Smooth muscle cell (in vitro differentiated cells): ENCODE measurements at regions not wholly inside any gene's neighbourhood (a gene's known extent, or its start where the extent isn't known, plus 50 kb on each side); places are given as distances from the start of the nearest gene placed in this dataset.

ENCODE experiments used
- DNase-seq: peaks from one replicate; lab custom pipeline; 2025; ENCODE audit not compliant: unreplicated experiment; lab: John Stamatoyannopoulos, UW
- H2AFZ ChIP-seq: fragments of 200-600 bp; sonication (generic); 2 replicates; pipeline ENCODE4 v1.6.0; 2016; ENCODE audit warnings: antibody characterized with exemption, low read depth, mild to moderate bottlenecking
- H3F3A ChIP-seq: fragments of 200-600 bp; sonication (generic); 2 replicates; pipeline ENCODE4 v1.6.0; 2017; ENCODE audit warnings: antibody characterized with exemption, low read depth
- H3K27ac ChIP-seq: fragments of 200-600 bp; sonication (generic); 2 replicates; pipeline ENCODE4 v1.5.1; 2016; ENCODE audit warnings: low read depth, mild to moderate bottlenecking
- H3K27me3 ChIP-seq: fragments of 200-600 bp; sonication (generic); 2 replicates; pipeline ENCODE4 v1.6.1; 2016; ENCODE audit warnings: low read depth, mild to moderate bottlenecking
- H3K36me3 ChIP-seq: fragments of 200-600 bp; sonication (generic); 2 replicates; pipeline ENCODE4 v1.5.1; 2016; ENCODE audit warnings: low read depth
- H3K4me1 ChIP-seq: fragments of 200-600 bp; sonication (generic); 2 replicates; pipeline ENCODE4 v1.5.1; 2016; ENCODE audit warnings: low read depth
- H3K4me2 ChIP-seq: fragments of 200-600 bp; sonication (generic); 2 replicates; pipeline ENCODE4 v1.6.0; 2016; ENCODE audit warnings: mild to moderate bottlenecking
- H3K4me3 ChIP-seq: fragments of 200-600 bp; sonication (generic); 2 replicates; pipeline ENCODE4 v1.5.1; 2016; ENCODE audit warnings: mild to moderate bottlenecking
- H3K79me2 ChIP-seq: fragments of 200-600 bp; sonication (generic); 2 replicates; pipeline ENCODE4 v1.6.0; 2016; ENCODE audit warnings: low read depth, mild to moderate bottlenecking
- H3K9ac ChIP-seq: fragments of 200-600 bp; sonication (generic); 2 replicates; pipeline ENCODE4 v1.6.0; 2016; ENCODE audit warnings: low read depth
- H3K9me3 ChIP-seq: fragments of 200-600 bp; sonication (generic); replicated peaks from 2 replicates; pipeline ENCODE4 v1.5.1; 2016; ENCODE audit warnings: low read depth
- H4K20me1 ChIP-seq: fragments of 200-600 bp; sonication (generic); 2 replicates; pipeline ENCODE4 v1.6.0; 2016; ENCODE audit warnings: low read depth
- CTCF ChIP-seq: fragments of 200-600 bp; sonication (generic); IDR thresholded peaks from 2 replicates; pipeline ENCODE4 v1.5.1; 2017; ENCODE audit warnings: borderline replicate concordance, mild to moderate bottlenecking, antibody characterized with exemption; ENCODE audit not compliant: insufficient read depth, poor library complexity, severe bottlenecking
- WGBS: methylation state at CpG from one replicate; pipeline ENCODE4 v1.1.7; 2016; ENCODE audit warnings: low lambda C conversion rate; 5-methylcytosine and 5-hydroxymethylcytosine counted together

- no peaks in the 10 kb centered on the region for H3K9me3 ChIP-seq
- 98% methylated on average over 2 of the region's 2 CpGs for WGBS
- no peak overlapping the region for H3K4me3 ChIP-seq
- no peaks in the 10 kb centered on the region for H4K20me1 ChIP-seq
- H2AFZ ChIP-seq: no peak overlapping the region
- H3F3A ChIP-seq: no peaks in the 10 kb centered on the region
- no peak for DNase-seq
- no peak overlapping the region for H3K9ac ChIP-seq
- H3K4me1 ChIP-seq: no peaks in the 10 kb centered on the region
- no peak overlapping the region for H3K4me2 ChIP-seq
- H3K36me3 ChIP-seq: no peaks in the 10 kb centered on the region
- H3K79me2 ChIP-seq: no peaks in the 10 kb centered on the region
- no peak overlapping the region for H3K27ac ChIP-seq
- TF ChIP-seq CTCF: no peak
- H3K27me3 ChIP-seq: peaks cover 32% of the 10 kb centered on the region
Measured at GRCh38 chr3:44029100-44029499, 212.6 kb upstream of the TOPAZ1 start.

- no peak for DNase-seq
- H3K4me1 ChIP-seq: no peaks in the 10 kb centered on the region
- H2AFZ ChIP-seq: no peak overlapping the region
- H3K27me3 ChIP-seq: peaks cover 25% of the 10 kb centered on the region
- TF ChIP-seq CTCF: no peak
- no peaks in the 10 kb centered on the region for H3K36me3 ChIP-seq
- H3K9me3 ChIP-seq: no peaks in the 10 kb centered on the region
- WGBS: 93% methylated on average over 7 of the region's 7 CpGs
- H3K27ac ChIP-seq: no peak overlapping the region
- no peaks in the 10 kb centered on the region for H3F3A ChIP-seq
- no peak overlapping the region for H3K4me2 ChIP-seq
- no peaks in the 10 kb centered on the region for H4K20me1 ChIP-seq
- no peaks in the 10 kb centered on the region for H3K79me2 ChIP-seq
- H3K4me3 ChIP-seq: no peak overlapping the region
- H3K9ac ChIP-seq: no peak overlapping the region
Measured at GRCh38 chr3:44030285-44030684, 211.4 kb upstream of the TOPAZ1 start.

- no peak for DNase-seq
- no peak overlapping the region for H3K4me3 ChIP-seq
- no peak overlapping the region for H3K4me2 ChIP-seq
- no peaks in the 10 kb centered on the region for H3F3A ChIP-seq
- no peaks in the 10 kb centered on the region for H4K20me1 ChIP-seq
- H3K27ac ChIP-seq: no peak overlapping the region
- H3K27me3 ChIP-seq: peaks cover 25% of the 10 kb centered on the region
- no peaks in the 10 kb centered on the region for H3K9me3 ChIP-seq
- H3K9ac ChIP-seq: no peak overlapping the region
- no peaks in the 10 kb centered on the region for H3K36me3 ChIP-seq
- no peaks in the 10 kb centered on the region for H3K4me1 ChIP-seq
- no peaks in the 10 kb centered on the region for H3K79me2 ChIP-seq
- 96% methylated on average over 1 of the region's 1 CpG for WGBS
- TF ChIP-seq CTCF: no peak
- no peak overlapping the region for H2AFZ ChIP-seq
Measured at GRCh38 chr3:44030687-44031305, 210.9 kb upstream of the TOPAZ1 start.
